ENCODE measurements at regions not wholly inside any gene's neighbourhood (a gene's known extent, or its start where the extent isn't known, plus 50 kb on each side); places are given as distances from the start of the nearest gene placed in this dataset.

GRCh38 chr11:11129118-11129517 lies 223.9 kb downstream of the CSNK2A3 start:
- TF ChIP-seq CTCF (IDR thresholded peaks at IDR 0.05) (no peak), EZH2phosphoT487 (IDR thresholded peaks at IDR 0.05) (no peak), EZH2 (IDR thresholded peaks at IDR 0.05) (no peak)
